ENCODE measurements at regions not wholly inside any gene's neighbourhood (a gene's known extent, or its start where the extent isn't known, plus 50 kb on each side); places are given as distances from the start of the nearest gene placed in this dataset.
"Not testable (repeated sequence)": the region's sequence is repeated elsewhere in the genome, so short reads cannot be mapped to it uniquely, and the experiment has no call there.

GRCh38 chr10:123221418-123221817, 67.2 kb downstream of the BUB3 start:
- DNase-seq (ENCODE audit: low read depth) = no peak
- H3K4me3 ChIP-seq (ENCODE audit: low read depth, low read length) = no peak overlapping the region

GRCh38 chr10:123222832-123223231, 68.6 kb downstream of the BUB3 start:
- no peak for DNase-seq (ENCODE audit: low read depth)

GRCh38 chr10:123227706-123228105, 73.5 kb downstream of the BUB3 start:
- no peak for DNase-seq (ENCODE audit: low read depth)
- H3K4me3 ChIP-seq (ENCODE audit: low read depth, low read length) = no peak overlapping the region

More at GRCh38 chr10:123222832-123223231, 68.6 kb downstream of the BUB3 start:
- no peak overlapping the region for H3K4me3 ChIP-seq (ENCODE audit: low read depth, low read length)

GRCh38 chr10:123229927-123230630, 75.9 kb downstream of the BUB3 start:
- DNase-seq (ENCODE audit: low read depth) = peak; percentile 10
- no peak overlapping the region for H3K4me3 ChIP-seq (ENCODE audit: low read depth, low read length)

- not testable (repeated sequence) for DNase-seq (ENCODE audit: low read depth); H3K4me3 ChIP-seq (ENCODE audit: low read depth, low read length)
Observed at GRCh38 chr10:123232879-123233278, 78.7 kb downstream of the BUB3 start.

GRCh38 chr10:123235014-123235413, 80.8 kb downstream of the BUB3 start:
- H3K4me3 ChIP-seq (ENCODE audit: low read depth, low read length); DNase-seq (ENCODE audit: low read depth): not testable (repeated sequence)

GRCh38 chr10:123236126-123236525, 81.9 kb downstream of the BUB3 start:
- H3K4me3 ChIP-seq (ENCODE audit: low read depth, low read length) = no peak overlapping the region
- no peak for DNase-seq (ENCODE audit: low read depth)

- DNase-seq (ENCODE audit: low read depth) = no peak
- H3K4me3 ChIP-seq (ENCODE audit: low read depth, low read length) = no peak overlapping the region
Observed at GRCh38 chr10:123240250-123240649, 86.0 kb downstream of the BUB3 start.

- no peak overlapping the region for H3K4me3 ChIP-seq (ENCODE audit: low read depth, low read length)
- DNase-seq (ENCODE audit: low read depth) = no peak
Observed at GRCh38 chr10:123240776-123241175, 86.6 kb downstream of the BUB3 start.

- no peak for DNase-seq (ENCODE audit: low read depth)
- no peak overlapping the region for H3K4me3 ChIP-seq (ENCODE audit: low read depth, low read length)
Observed at GRCh38 chr10:123241391-123242141, 87.4 kb downstream of the BUB3 start.

GRCh38 chr10:123244747-123245146, 90.5 kb downstream of the BUB3 start:
- H3K4me3 ChIP-seq (ENCODE audit: low read depth, low read length) = no peak overlapping the region
- no peak for DNase-seq (ENCODE audit: low read depth)

GRCh38 chr10:123245264-123245663, 91.1 kb downstream of the BUB3 start:
- DNase-seq (ENCODE audit: low read depth) = no peak
- H3K4me3 ChIP-seq (ENCODE audit: low read depth, low read length) = no peak overlapping the region

- H3K4me3 ChIP-seq (ENCODE audit: low read depth, low read length) = no peak overlapping the region
- peak; percentile 36 for DNase-seq (ENCODE audit: low read depth)
Observed at GRCh38 chr10:123249894-123250293, 95.7 kb downstream of the BUB3 start.

GRCh38 chr10:123250640-123251039, 96.4 kb downstream of the BUB3 start:
- DNase-seq (ENCODE audit: low read depth) = no peak
- no peak overlapping the region for H3K4me3 ChIP-seq (ENCODE audit: low read depth, low read length)

- H3K4me3 ChIP-seq (ENCODE audit: low read depth, low read length) = no peak overlapping the region
- DNase-seq (ENCODE audit: low read depth) = no peak
Observed at GRCh38 chr10:123252779-123253178, 98.6 kb downstream of the BUB3 start.

- DNase-seq (ENCODE audit: low read depth); H3K4me3 ChIP-seq (ENCODE audit: low read depth, low read length): not testable (repeated sequence)
Observed at GRCh38 chr10:123254343-123254742, 100.1 kb downstream of the BUB3 start.

GRCh38 chr10:123257904-123258456, 103.8 kb downstream of the BUB3 start:
- no peak overlapping the region for H3K4me3 ChIP-seq (ENCODE audit: low read depth, low read length)

GRCh38 chr10:123259081-123259480, 104.9 kb downstream of the BUB3 start:
- no peak for DNase-seq (ENCODE audit: low read depth)
- no peak overlapping the region for H3K4me3 ChIP-seq (ENCODE audit: low read depth, low read length)

More at GRCh38 chr10:123257904-123258456, 103.8 kb downstream of the BUB3 start:
- DNase-seq (ENCODE audit: low read depth) = no peak

- DNase-seq (ENCODE audit: low read depth) = no peak
- no peak overlapping the region for H3K4me3 ChIP-seq (ENCODE audit: low read depth, low read length)
Observed at GRCh38 chr10:123259791-123260190, 105.6 kb downstream of the BUB3 start.

- H3K4me3 ChIP-seq (ENCODE audit: low read depth, low read length) = no peak overlapping the region
- no peak for DNase-seq (ENCODE audit: low read depth)
Observed at GRCh38 chr10:123262456-123262855, 108.3 kb downstream of the BUB3 start.

- no peak overlapping the region for H3K4me3 ChIP-seq (ENCODE audit: low read depth, low read length)
- DNase-seq (ENCODE audit: low read depth) = no peak
Observed at GRCh38 chr10:123266971-123267370, 112.8 kb downstream of the BUB3 start.

Measured in skeletal muscle cell (primary cell).